ENCODE measurements at regions not wholly inside any gene's neighbourhood (a gene's known extent, or its start where the extent isn't known, plus 50 kb on each side); places are given as distances from the start of the nearest gene placed in this dataset.

DNA sequence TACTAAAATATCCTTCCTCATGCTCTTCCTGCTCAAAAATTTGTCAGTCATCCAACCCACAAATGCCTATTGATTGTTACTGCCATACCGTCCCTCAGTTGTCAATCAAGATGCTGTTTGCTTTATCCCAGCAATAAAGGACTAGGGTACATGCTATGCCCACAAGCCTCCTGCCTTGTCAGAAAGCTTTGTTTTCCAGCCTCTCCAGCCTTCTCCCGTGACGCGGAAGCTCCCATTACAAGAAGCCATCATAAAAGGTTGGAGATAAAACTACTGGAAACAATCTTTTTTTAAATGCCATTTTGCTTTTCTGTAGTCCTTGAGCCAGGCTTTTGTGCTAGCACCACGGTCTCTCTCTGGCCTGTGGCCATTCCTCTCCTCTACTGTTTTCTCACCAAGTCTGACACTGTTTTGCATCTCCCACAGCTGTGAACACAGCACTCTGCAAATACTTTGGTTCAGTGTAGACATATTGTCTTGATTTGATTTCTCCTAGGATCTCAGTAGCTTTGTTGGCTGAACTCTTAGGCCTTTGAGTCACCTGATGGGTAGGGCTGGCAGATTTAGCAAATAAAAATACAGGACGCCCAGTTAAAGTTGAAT lies 495.7 kb upstream of the JARID2 start:
- H3K4me1 Mint-ChIP-seq: peaks cover 49% of the 10 kb centered on the region
- peaks cover 8% of the 10 kb centered on the region in 2 donors for H3K9me3 Mint-ChIP-seq
- H3K4me3 Mint-ChIP-seq: no peak overlapping the region
- ATAC-seq: no peak
- H3K27ac Mint-ChIP-seq: no peak overlapping the region
- no peaks in the 10 kb centered on the region for H3K27me3 Mint-ChIP-seq
- no peak for DNase-seq

DNA sequence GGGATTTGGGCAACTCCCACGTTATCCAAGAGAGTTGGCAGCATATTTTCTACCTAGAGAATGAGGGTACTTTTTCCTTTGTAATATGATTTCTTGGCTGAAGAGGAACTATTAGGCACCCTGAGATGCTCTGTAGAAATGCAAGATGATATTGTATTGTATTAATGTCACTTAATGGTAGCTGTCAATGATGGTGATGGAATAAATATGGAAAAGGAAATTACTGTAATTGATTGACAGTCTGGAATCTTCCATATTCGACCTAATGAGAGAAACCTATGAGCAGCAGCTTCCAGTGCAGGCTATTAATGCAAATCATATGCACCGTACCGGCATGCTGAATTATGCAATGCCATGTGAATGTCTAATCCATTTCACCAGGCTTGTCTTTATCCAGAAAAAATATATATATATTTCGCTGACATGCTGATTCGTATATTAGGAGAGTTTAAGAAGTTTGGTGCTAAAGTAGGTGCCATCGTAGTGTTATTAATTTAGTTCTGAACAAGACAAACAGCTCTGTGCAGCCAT lies 494.2 kb upstream of the JARID2 start:
- H3K4me1 Mint-ChIP-seq: peaks cover 39% of the 10 kb centered on the region
- H3K4me3 Mint-ChIP-seq: no peak overlapping the region
- ATAC-seq (no peak), DNase-seq (no peak)
- no peaks in the 10 kb centered on the region for H3K9me3 Mint-ChIP-seq
- no peaks in the 10 kb centered on the region for H3K27me3 Mint-ChIP-seq
- no peak overlapping the region for H3K27ac Mint-ChIP-seq

DNA sequence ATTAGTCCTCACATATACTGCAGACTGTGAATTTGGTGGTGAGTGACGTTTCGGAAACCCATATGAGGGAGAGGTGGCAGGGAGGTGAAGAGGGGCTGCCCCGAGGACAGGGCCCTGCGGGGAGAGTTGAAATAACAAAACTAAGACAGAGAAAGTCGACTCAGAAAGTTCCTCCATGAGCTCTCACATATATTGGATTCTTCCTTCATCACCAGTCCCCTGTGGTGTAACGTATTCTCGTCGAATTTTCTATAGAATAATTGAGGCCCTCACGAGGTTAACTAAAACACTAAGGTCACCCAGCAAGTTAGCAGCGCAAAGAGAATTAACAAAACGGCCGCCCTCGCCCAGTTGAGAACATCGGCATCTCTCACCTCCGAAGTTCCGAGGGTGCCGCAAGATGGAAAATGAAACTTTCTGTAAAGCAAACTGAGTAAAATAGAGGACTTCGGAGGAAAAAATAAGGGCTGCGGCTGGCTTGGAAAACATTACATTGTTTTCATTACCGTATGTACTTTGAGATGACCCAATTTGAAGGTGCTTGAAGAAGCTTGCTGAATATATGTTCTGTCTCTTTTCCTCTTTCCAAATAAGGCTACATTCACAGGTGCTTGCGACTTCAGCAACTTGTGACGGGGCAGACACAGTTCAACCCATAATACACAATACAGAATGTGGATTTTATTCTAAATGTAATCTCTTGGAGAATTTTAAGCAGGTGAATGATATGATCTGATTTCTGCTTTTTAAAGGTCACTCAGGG lies 490.9 kb upstream of the JARID2 start:
- Mint-ChIP-seq H3K27ac (no peak overlapping the region), H3K27me3 (no peaks in the 10 kb centered on the region), H3K4me3 (no peak overlapping the region), H3K9me3 (no peaks in the 10 kb centered on the region), H3K4me1 (peaks cover 15% of the 10 kb centered on the region)
- DNase-seq (peak in 1 of 2 donors; percentile 58), ATAC-seq (peak; percentile 98)

DNA sequence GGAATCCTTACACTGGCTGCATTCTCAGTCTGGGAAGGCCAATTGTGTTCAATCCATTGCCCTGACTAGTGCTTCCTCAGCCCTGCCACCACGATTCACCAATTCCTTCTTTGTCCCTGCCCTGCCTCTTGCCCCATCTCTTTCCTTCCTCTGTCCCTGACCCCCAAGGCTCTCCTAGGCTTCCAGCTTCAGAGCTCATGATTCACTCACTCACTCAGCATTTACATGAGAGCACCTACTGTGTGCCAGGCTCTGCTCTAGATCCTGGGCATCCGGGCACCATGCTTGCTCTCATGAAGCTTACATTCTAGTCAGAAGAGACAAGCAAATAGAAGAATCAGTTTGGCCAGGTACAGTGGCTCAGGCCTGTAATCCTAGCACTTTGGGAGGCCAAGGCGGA lies 489.5 kb upstream of the JARID2 start:
- ATAC-seq: no peak
- no peaks in the 10 kb centered on the region for H3K27me3 Mint-ChIP-seq
- no peak for DNase-seq
- H3K27ac Mint-ChIP-seq: no peak overlapping the region
- peaks cover 12% of the 10 kb centered on the region for H3K4me1 Mint-ChIP-seq
- no peaks in the 10 kb centered on the region for H3K9me3 Mint-ChIP-seq
- no peak overlapping the region for H3K4me3 Mint-ChIP-seq

DNA sequence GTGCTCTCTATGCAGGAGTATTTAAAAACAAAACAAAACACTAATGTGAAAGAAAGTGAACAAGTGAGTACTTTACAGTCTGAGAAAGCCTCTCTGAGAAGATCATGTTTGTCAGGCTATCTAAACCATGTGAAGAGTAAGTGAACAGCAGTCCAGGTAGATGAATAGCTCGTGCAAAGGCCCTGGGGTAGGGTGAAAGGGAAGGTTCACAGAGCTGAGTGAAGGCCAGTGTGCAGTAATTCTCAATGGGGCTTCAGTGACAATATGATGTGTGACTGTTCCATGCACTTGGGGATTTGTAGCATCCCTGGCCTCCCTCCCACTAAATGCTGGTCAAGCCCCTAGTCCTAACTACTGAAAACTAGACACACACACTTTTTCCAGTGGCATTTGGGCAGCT lies 488.9 kb upstream of the JARID2 start:
- H3K27me3 Mint-ChIP-seq: no peaks in the 10 kb centered on the region
- H3K9me3 Mint-ChIP-seq: no peaks in the 10 kb centered on the region
- H3K4me3 Mint-ChIP-seq: no peak overlapping the region
- H3K27ac Mint-ChIP-seq: no peak overlapping the region
- no peak for DNase-seq
- ATAC-seq: no peak
- H3K4me1 Mint-ChIP-seq: peaks cover 12% of the 10 kb centered on the region

DNA sequence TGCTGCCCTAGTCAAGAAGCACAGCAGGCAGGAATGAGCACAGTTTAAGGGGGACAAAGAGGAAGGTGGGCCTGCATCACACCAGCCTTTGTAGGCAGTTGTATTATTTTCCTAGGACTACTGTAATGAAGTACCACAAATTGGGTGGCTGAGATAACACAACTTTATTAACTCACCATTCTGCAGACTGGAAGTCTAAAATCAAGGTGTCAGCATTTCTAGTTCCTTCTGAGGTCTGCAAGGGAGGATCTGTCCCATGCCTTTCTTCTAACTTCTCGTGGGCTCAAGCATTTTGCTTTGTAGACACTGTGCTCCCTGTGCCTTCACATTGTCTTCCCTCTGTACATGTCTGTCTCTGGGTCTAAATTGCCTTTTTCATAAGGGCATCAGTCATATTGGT lies 488.5 kb upstream of the JARID2 start:
- H3K4me3 Mint-ChIP-seq: no peak overlapping the region
- H3K27me3 Mint-ChIP-seq: no peaks in the 10 kb centered on the region
- no peaks in the 10 kb centered on the region for H3K9me3 Mint-ChIP-seq
- DNase-seq: no peak
- H3K27ac Mint-ChIP-seq: no peak overlapping the region
- peaks cover 12% of the 10 kb centered on the region for H3K4me1 Mint-ChIP-seq
- ATAC-seq: no peak

DNA sequence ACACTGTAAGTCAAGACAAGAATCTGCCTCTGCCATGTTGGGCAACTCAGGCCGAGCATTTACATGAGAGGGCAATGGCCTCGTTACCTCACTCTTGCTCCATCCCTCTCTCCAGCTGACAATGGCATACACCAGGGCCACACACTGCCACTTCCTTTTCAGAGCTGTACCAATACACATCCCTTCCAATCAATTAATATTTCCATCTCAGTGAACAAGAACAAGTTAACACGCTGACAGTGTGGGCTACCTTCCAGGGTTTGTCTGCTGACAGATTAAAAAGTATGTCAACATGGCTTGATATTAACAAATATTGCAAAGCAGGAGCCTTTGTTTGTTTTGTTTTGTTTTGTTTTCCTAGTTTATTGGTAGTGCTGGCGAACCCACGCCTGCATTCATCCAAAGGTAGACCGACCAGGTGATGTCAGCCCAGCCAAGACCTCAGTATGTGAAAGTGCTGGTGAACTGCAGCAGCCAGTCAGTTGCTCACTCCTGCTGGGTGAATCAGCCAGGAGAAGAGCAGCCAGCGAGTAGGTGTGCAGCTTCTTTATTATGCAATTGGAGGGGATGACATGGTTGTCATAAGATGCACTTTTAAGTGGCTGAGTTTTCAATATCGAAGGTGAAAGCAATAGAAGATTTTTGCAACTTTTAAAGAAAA lies 487.3 kb upstream of the JARID2 start:
- H3K27me3 Mint-ChIP-seq: no peaks in the 10 kb centered on the region
- H3K9me3 Mint-ChIP-seq: no peaks in the 10 kb centered on the region
- peak overlapping the region in 1 of 2 donors; percentile 32 for H3K27ac Mint-ChIP-seq
- DNase-seq: no peak
- no peak for ATAC-seq
- no peak overlapping the region for H3K4me3 Mint-ChIP-seq
- H3K4me1 Mint-ChIP-seq: peaks cover 24% of the 10 kb centered on the region

DNA sequence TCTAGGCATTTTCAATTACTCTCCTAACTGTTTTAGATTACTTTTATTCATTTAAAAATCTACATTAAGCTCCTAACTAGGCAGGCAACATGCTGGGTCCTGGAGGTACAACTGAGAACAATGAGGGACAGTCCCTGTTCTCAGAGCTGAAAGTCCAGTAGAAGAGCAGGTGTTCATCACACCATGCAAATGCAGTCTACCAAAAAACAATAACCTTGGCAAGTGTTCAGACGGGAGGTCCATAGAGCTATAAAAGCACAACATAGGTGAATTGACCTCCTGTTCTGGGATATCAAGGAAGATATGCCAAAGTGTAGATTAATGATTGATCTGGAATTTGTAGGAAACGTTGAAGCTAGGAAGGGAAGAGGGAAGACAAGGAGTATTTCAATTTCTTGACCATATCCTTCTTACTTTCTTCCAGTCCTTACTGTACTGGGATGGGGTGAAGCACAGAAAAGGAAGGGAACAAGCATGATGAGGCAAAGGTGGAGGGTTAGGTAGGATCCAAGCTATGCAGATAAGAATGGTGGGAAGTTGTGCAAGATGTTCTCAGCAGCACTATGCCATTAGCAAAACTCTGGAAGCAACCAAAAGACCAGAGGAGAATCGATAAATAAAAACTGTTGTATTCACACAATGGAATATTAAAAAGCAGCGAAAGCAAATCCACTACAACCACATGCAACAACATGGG lies 485.7 kb upstream of the JARID2 start:
- DNase-seq (no peak), ATAC-seq (no peak)
- no peaks in the 10 kb centered on the region for H3K9me3 Mint-ChIP-seq
- no peak overlapping the region for H3K4me3 Mint-ChIP-seq
- H3K4me1 Mint-ChIP-seq: peaks cover 24% of the 10 kb centered on the region
- H3K27ac Mint-ChIP-seq: peak overlapping the region in 1 of 2 donors; percentile 35
- H3K27me3 Mint-ChIP-seq: no peaks in the 10 kb centered on the region

DNA sequence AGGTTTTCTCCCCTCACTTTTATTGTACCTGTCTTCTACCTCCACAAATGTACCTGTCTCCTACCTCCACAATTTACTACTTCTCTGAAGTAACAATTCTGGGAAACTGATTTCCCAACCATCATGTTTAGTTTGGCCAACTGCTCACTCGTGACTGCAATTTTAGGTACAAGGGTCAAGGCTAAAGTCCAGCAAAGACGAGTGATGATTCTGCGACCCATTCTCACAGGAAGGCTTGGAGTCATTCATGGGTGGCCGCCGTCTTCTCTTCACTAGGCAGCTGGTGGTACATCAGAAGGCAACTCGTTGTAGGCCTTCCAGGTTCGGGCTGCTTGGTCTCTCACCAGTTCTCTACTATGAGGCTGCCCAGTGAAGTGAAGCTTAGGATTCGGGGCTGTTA lies 483.8 kb upstream of the JARID2 start:
- H3K4me1 Mint-ChIP-seq: peaks cover 24% of the 10 kb centered on the region
- no peaks in the 10 kb centered on the region for H3K27me3 Mint-ChIP-seq
- no peak for DNase-seq
- H3K4me3 Mint-ChIP-seq: no peak overlapping the region
- ATAC-seq: no peak
- no peak overlapping the region for H3K27ac Mint-ChIP-seq
- H3K9me3 Mint-ChIP-seq: no peaks in the 10 kb centered on the region

DNA sequence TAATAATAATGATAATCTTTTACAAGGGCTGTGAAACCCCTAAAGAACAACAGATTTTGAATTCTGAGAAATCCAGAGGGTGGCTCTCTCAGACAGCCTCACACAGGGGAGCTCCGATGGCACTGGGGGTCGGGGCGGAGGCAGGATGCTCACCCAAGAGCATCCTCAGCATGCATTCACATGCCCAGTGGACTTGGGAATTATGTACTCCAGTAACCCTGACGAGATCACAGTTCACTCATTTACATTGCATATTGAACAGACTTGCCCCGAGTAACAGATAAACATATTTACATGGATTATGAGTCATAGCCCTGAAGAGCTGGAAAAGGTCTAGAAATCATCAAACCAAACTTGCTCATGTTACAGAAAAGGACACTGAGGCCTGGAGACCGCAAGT lies 482.7 kb upstream of the JARID2 start:
- H3K27me3 Mint-ChIP-seq: no peaks in the 10 kb centered on the region
- no peak overlapping the region for H3K4me3 Mint-ChIP-seq
- DNase-seq (no peak), ATAC-seq (no peak)
- no peaks in the 10 kb centered on the region for H3K9me3 Mint-ChIP-seq
- H3K4me1 Mint-ChIP-seq: peaks cover 23% of the 10 kb centered on the region
- peak overlapping the region in 1 of 2 donors; percentile 75 for H3K27ac Mint-ChIP-seq

DNA sequence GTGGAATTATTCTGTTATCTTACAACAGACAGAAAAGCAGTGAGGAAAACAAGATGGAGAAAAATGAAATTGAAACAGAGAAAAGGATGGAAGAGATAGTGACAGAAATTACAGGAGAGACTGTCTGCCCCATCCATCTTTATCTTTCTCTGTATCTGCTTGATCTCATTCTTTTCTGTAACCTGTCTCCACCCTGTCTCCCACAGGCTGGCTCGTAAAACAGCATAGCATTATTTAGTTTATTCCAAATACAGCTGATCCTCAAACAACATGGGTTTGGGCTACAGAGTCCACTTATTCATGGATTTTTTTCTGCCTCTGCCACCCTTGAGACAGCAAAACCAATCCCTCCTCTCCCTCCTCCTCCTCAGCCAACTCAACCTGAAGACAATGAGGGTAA lies 482.3 kb upstream of the JARID2 start:
- Mint-ChIP-seq H3K9me3 (no peaks in the 10 kb centered on the region), H3K27ac (no peak overlapping the region), H3K27me3 (no peaks in the 10 kb centered on the region), H3K4me3 (no peak overlapping the region), H3K4me1 (peaks cover 18% of the 10 kb centered on the region)
- ATAC-seq: no peak
- no peak for DNase-seq

DNA sequence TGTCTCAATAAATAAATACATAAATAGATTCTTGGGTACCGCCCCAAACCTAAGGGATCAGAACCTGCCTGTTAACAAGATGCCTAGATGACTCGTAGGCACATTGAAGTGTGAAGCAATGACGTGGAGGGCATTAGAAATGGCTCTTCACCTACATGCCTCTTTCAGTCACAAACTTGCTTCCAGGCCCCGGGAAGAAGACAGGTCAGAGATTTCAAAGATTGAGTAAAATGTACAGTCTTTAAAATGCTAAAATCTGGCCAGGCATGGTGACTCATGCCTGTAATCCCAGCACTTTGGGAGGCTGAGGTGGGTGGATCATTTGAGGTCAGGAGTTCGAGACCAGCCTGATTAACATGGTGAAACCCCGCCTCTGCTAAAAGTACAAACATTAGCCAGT lies 480.8 kb upstream of the JARID2 start:
- no peak for DNase-seq
- no peak for ATAC-seq
- H3K4me3 Mint-ChIP-seq: no peak overlapping the region
- H3K27ac Mint-ChIP-seq: no peak overlapping the region
- peaks cover 19% of the 10 kb centered on the region for H3K4me1 Mint-ChIP-seq
- H3K9me3 Mint-ChIP-seq: no peaks in the 10 kb centered on the region
- no peaks in the 10 kb centered on the region for H3K27me3 Mint-ChIP-seq

DNA sequence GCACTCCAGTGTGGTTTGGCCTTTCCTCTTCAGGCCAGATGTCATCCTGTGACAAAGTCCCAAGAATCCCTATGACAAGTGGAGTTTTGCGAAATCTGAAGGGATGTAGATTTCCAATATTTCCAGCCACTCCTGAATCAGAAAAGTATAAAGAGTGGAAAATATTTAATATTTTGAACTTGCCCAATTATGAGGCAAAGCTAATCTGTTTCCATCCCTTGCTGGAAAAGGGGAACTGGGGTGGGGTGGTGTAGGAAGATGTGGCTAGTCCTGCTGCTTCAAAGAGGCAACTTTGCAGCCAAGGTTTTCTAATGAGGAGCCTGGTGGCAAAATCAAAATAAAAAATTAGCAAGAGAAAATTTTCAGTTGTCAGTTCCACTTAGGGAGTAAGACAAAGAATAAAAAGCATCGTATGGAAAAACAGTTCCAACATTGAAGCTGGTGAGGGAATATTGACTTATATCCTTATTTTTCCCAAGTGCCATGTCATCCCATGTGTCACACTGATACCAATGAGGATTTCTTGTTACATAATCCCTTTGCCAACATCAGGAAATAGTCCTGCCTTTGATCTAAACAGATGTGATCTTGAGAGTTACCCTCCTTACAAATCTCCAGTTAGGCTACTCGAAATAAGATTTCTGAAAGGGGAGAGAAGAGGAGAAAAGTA lies 480.0 kb upstream of the JARID2 start:
- no peaks in the 10 kb centered on the region for H3K27me3 Mint-ChIP-seq
- H3K4me3 Mint-ChIP-seq: no peak overlapping the region
- ATAC-seq (no peak), DNase-seq (no peak)
- no peaks in the 10 kb centered on the region for H3K9me3 Mint-ChIP-seq
- H3K4me1 Mint-ChIP-seq: peaks cover 23% of the 10 kb centered on the region
- H3K27ac Mint-ChIP-seq: no peak overlapping the region

DNA sequence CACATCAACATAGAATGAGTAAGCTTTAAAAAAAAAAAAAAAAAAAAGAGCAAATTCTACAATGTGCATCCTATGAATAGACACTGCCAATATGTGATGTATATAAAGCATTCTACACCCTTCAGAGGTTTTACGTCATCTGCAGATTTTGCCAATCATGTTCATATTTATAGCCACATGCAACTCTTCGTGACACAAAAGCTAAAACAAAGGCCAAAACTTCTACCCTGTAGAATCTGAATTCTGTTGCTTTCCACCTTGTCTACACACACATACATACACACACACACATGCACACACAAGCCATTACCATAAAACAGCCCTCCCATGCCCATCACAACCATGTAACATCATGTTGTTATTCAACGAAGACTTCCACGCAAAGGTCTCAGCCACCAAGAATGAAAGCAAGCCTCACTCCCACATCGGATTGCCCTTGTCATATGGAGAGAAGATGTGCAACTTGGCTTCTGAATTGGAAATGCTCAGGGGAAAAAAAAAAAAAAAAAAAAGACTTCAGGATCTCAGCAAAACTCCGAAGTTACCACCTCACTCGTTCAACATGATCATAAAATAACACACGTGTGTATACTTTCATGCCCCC lies 479.4 kb upstream of the JARID2 start:
- Mint-ChIP-seq H3K9me3 (no peaks in the 10 kb centered on the region), H3K4me3 (no peak overlapping the region), H3K27me3 (no peaks in the 10 kb centered on the region), H3K4me1 (peaks cover 23% of the 10 kb centered on the region), H3K27ac (no peak overlapping the region)
- ATAC-seq (no peak), DNase-seq (no peak)

DNA sequence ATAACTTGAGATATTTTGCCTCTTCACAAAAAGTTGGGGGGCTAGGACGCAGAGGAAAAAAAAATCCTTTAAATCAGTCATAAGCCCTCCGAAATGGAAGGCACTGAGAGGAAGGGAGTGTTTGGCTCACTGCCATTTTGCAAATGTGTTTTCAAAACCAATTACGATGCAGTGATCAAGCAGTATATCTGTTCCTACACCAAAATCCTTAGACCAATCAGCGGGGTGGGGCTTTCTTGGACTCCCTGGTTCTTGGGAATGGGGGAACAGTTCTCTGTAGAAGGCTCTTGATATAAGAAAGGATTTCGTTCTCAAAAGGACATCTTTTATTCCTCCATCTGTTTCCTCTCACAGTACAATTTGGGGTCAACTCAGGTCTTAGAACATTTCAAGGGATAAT lies 478.6 kb upstream of the JARID2 start:
- Mint-ChIP-seq H3K27me3 (peaks cover 4% of the 10 kb centered on the region), H3K27ac (no peak overlapping the region), H3K4me3 (no peak overlapping the region), H3K4me1 (peaks cover 23% of the 10 kb centered on the region), H3K9me3 (no peaks in the 10 kb centered on the region)
- no peak for DNase-seq
- ATAC-seq: no peak

Measured in stimulated activated naive CD8-positive, alpha-beta T cell treated with anti-CD3 and anti-CD28 coated beads, Interleukin-15, amount 100 ng/mL, for 72 hours (primary cell).